ENCODE measurements at regions not wholly inside any gene's neighbourhood (a gene's known extent, or its start where the extent isn't known, plus 50 kb on each side); places are given as distances from the start of the nearest gene placed in this dataset.

DNA sequence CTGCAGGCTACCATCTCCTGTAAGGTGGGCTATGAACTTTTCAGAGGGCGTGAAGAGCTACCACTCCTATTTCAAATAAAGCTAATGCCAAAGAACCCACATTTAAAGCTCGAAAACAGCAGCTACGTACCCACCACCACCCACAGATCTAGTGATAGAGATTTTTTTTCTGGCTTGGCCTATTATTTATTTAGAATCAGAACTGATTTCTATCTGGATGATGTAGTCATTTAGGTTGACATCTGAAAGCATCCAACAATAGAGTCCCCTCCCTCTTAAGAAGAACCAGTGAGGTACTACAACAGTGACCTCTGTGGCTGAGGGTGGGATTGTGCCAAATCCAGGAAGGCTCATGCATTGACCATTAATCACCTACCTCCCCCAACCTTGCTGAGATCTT lies 113.8 kb upstream of the ADO start:
- Histone ChIP-seq H3K27ac (ENCODE audit: low read length) (peak overlapping the region; percentile 48; the same call in 1 of the 2 replicates), H3K4me3 (ENCODE audit: low read length) (no peak overlapping the region), H3K27me3 (replicated peaks; ENCODE audit: insufficient read depth, low read length) (no peaks in the 10 kb centered on the region), H3K4me2 (ENCODE audit: low read depth, low read length) (peak overlapping the region; percentile 74; the same call in 1 of the 2 replicates), H3K4me1 (ENCODE audit: low read length) (peaks cover 19% of the 10 kb centered on the region), H3K9ac (ENCODE audit: low read length) (0 out of 2 replicates have a peak overlapping the region, but pooled peaks have one; percentile 14), H3K9me3 (replicated peaks; ENCODE audit: insufficient read depth, low read length) (no peaks in the 10 kb centered on the region), H3K79me2 (ENCODE audit: low read length) (no peaks in the 10 kb centered on the region), H2AFZ (ENCODE audit: low read length) (peak overlapping the region; percentile 56; the same call in 1 of the 2 replicates), H3F3A (ENCODE audit: insufficient read depth, low read length) (no peaks in the 10 kb centered on the region), H3K9me2 (replicated peaks; ENCODE audit: insufficient read depth, low read length) (no peaks in the 10 kb centered on the region), H4K20me1 (ENCODE audit: insufficient read depth, low read length) (no peaks in the 10 kb centered on the region), H3K36me3 (replicated peaks; ENCODE audit: insufficient read depth, low read length) (no peaks in the 10 kb centered on the region)
- TF ChIP-seq EZH2 (optimal IDR thresholded peaks at IDR 0.05; ENCODE audit: low read depth, low read length) (no peak), EZH2phosphoT487 (IDR thresholded peaks at IDR 0.05; ENCODE audit: low read length) (no peak)
- TF ChIP-seq, protein P1, sequence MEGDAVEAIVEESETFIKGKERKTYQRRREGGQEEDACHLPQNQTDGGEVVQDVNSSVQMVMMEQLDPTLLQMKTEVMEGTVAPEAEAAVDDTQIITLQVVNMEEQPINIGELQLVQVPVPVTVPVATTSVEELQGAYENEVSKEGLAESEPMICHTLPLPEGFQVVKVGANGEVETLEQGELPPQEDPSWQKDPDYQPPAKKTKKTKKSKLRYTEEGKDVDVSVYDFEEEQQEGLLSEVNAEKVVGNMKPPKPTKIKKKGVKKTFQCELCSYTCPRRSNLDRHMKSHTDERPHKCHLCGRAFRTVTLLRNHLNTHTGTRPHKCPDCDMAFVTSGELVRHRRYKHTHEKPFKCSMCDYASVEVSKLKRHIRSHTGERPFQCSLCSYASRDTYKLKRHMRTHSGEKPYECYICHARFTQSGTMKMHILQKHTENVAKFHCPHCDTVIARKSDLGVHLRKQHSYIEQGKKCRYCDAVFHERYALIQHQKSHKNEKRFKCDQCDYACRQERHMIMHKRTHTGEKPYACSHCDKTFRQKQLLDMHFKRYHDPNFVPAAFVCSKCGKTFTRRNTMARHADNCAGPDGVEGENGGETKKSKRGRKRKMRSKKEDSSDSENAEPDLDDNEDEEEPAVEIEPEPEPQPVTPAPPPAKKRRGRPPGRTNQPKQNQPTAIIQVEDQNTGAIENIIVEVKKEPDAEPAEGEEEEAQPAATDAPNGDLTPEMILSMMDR (IDR thresholded peaks at IDR 0.05; ENCODE audit: low read length) = peak; percentile 47
- no peak for DNase-seq

- Histone ChIP-seq H3K4me3 (ENCODE audit: low read length) (peak overlapping the region; percentile 39; the same call in 1 of the 2 replicates), H4K20me1 (ENCODE audit: insufficient read depth, low read length) (no peaks in the 10 kb centered on the region), H3K9me3 (replicated peaks; ENCODE audit: insufficient read depth, low read length) (no peaks in the 10 kb centered on the region), H3K9ac (ENCODE audit: low read length) (peak overlapping the region; percentile 14; the same call in 1 of the 2 replicates), H3K79me2 (ENCODE audit: low read length) (no peaks in the 10 kb centered on the region), H3K9me2 (replicated peaks; ENCODE audit: insufficient read depth, low read length) (no peaks in the 10 kb centered on the region), H3K4me2 (ENCODE audit: low read depth, low read length) (peak overlapping the region; percentile 74), H2AFZ (ENCODE audit: low read length) (peak overlapping the region; percentile 56), H3K36me3 (replicated peaks; ENCODE audit: insufficient read depth, low read length) (no peaks in the 10 kb centered on the region), H3K27me3 (replicated peaks; ENCODE audit: insufficient read depth, low read length) (no peaks in the 10 kb centered on the region), H3K4me1 (ENCODE audit: low read length) (peaks cover 19% of the 10 kb centered on the region), H3K27ac (ENCODE audit: low read length) (peak overlapping the region; percentile 48; the same call in 1 of the 2 replicates), H3F3A (ENCODE audit: insufficient read depth, low read length) (no peaks in the 10 kb centered on the region)
- TF ChIP-seq, protein P1 (IDR thresholded peaks at IDR 0.05; ENCODE audit: low read length) = no peak
- no peak for TF ChIP-seq EZH2phosphoT487 (IDR thresholded peaks at IDR 0.05; ENCODE audit: low read length)
- no peak for TF ChIP-seq EZH2 (optimal IDR thresholded peaks at IDR 0.05; ENCODE audit: low read depth, low read length)
- peak; percentile 26 for DNase-seq
These were observed 113.2 kb upstream of the ADO start for GRCh38 chr10:62691336-62691735.

DNA sequence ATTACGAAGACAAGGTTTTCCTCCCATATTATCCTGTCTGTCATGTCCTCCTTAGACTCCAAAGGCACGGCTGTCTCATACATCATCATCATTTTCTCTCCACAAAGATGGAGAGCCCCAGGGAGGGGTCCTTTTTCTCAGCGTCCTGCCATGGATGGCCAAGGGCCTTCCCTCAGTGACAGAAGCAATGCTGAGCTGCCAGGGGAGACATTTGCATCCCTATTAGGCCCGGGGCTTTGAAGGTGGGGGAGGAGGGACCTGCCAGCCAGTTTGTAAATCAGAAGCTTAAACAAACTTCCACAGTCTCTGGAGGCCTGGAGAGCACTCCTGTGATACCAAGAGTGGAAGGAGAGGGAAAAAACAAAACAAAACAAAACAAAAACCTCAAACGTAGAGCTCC lies 112.4 kb upstream of the ADO start:
- H3K4me1 ChIP-seq (ENCODE audit: low read length) = peaks cover 19% of the 10 kb centered on the region
- TF ChIP-seq EZH2 (optimal IDR thresholded peaks at IDR 0.05; ENCODE audit: low read depth, low read length) (no peak), EZH2phosphoT487 (IDR thresholded peaks at IDR 0.05; ENCODE audit: low read length) (no peak)
- TF ChIP-seq, protein P1 (IDR thresholded peaks at IDR 0.05; ENCODE audit: low read length) = no peak
- H4K20me1 ChIP-seq (ENCODE audit: insufficient read depth, low read length) = no peaks in the 10 kb centered on the region
- H3F3A ChIP-seq (ENCODE audit: insufficient read depth, low read length) = no peaks in the 10 kb centered on the region
- H3K36me3 ChIP-seq (replicated peaks; ENCODE audit: insufficient read depth, low read length) = no peaks in the 10 kb centered on the region
- no peaks in the 10 kb centered on the region for H3K27me3 ChIP-seq (replicated peaks; ENCODE audit: insufficient read depth, low read length)
- no peaks in the 10 kb centered on the region for H3K79me2 ChIP-seq (ENCODE audit: low read length)
- no peak for DNase-seq
- no peaks in the 10 kb centered on the region for H3K9me2 ChIP-seq (replicated peaks; ENCODE audit: insufficient read depth, low read length)
- H3K9me3 ChIP-seq (replicated peaks; ENCODE audit: insufficient read depth, low read length) = no peaks in the 10 kb centered on the region
- peak overlapping the region; percentile 56 for H2AFZ ChIP-seq (ENCODE audit: low read length)
- H3K4me3 ChIP-seq (ENCODE audit: low read length) = no peak overlapping the region
- no peak overlapping the region; the same call in 1 of the 2 replicates for H3K9ac ChIP-seq (ENCODE audit: low read length)
- peak overlapping the region; percentile 74; the same call in 1 of the 2 replicates for H3K4me2 ChIP-seq (ENCODE audit: low read depth, low read length)
- peak overlapping the region; percentile 48; the same call in 1 of the 2 replicates for H3K27ac ChIP-seq (ENCODE audit: low read length)

All from MM.1S (cell line).